Naive B cell (primary cell): ENCODE measurements at regions not wholly inside any gene's neighbourhood (a gene's known extent, or its start where the extent isn't known, plus 50 kb on each side); places are given as distances from the start of the nearest gene placed in this dataset.

ENCODE experiments used
- ATAC-seq, 2 donors: fragments of 150-1000 bp; cut with Tn5 transposase; 2 replicates each; pipeline ENCODE4 v1.10.0; 2021; ENCODE audit warnings: low read depth in 2 of 2, mild to moderate bottlenecking in 2 of 2, moderate library complexity in 2 of 2
- DNase-seq: peaks from one replicate; pipeline ENCODE4 v3.0.0; 2022
- H3K27ac Mint-ChIP-seq, 6 donors: one replicate each; pipeline ENCODE4 v1.8.0; 2020 to 2022; ENCODE audit warnings: mild to moderate bottlenecking in 6 of 6, mixed read lengths in 6 of 6, moderate library complexity in 5 of 6, inconsistent platforms in 2 of 6
- H3K27me3 Mint-ChIP-seq, 3 donors: one replicate each; pipeline ENCODE4 v1.8.0; 2021 to 2022; ENCODE audit warnings: mixed read lengths in 3 of 3, mild to moderate bottlenecking in 1 of 3
- H3K36me3 Mint-ChIP-seq, 2 donors: one replicate each; pipeline ENCODE4 v1.8.0; 2020 to 2022; ENCODE audit warnings: mixed read lengths in 2 of 2, inconsistent platforms in 1 of 2, mild to moderate bottlenecking in 1 of 2
- H3K4me1 Mint-ChIP-seq, 3 donors: one replicate each; pipeline ENCODE4 v1.8.0; 2020 to 2022; ENCODE audit warnings: mixed read lengths in 3 of 3, inconsistent platforms in 1 of 3, mild to moderate bottlenecking in 1 of 3, moderate library complexity in 1 of 3
- H3K4me3 Mint-ChIP-seq, 8 donors: one replicate each; pipeline ENCODE4 v1.8.0; 2020 to 2022; ENCODE audit warnings: mild to moderate bottlenecking in 8 of 8, mixed read lengths in 8 of 8, moderate library complexity in 8 of 8, inconsistent platforms in 2 of 8
- H3K9me3 Mint-ChIP-seq, 7 donors: one replicate each; pipeline ENCODE4 v1.8.0; 2020 to 2022; ENCODE audit warnings: mixed read lengths in 7 of 7, mild to moderate bottlenecking in 5 of 7, inconsistent platforms in 2 of 7, moderate library complexity in 1 of 7

DNA sequence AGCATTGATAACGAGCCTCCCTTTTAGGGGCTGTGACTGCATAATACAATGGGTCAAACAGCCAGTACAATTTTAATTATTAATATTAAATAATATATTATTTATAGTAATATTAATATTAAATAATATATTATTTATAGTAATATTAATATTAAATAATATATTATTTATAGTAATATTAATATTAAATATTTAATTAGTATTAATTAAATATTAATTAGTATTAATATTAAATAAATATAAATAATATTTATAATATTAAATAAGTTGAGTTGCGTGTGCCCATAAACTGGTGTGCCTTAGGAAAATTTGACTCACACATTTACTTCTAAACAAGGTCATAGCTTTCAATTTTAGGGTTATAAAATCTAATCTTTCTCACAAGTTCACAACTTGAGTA, 509.3 kb upstream of the RGS18 start:
- ATAC-seq: no peak
- no peaks in the 10 kb centered on the region for H3K4me1 Mint-ChIP-seq

DNA sequence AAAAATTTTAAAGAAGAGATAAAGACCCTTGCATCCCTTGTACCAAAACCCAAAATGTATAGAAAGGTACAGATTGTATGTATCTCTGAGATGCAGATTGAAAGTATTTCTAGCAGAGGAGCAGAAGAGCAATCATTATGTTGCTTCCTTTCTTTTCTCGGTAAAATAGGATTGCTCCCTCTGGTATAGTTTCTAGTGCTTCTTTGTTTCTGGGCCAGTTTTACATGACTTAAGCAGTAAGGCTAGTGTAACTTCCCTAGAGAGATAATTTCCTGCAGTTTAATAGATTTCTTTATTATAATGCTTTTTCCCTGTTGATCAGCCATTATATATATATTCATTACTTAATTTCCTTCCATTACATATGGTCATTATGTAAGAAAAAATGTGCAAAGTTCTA, 496.2 kb upstream of the RGS18 start:
- no peaks in the 10 kb centered on the region for H3K36me3 Mint-ChIP-seq
- H3K27me3 Mint-ChIP-seq: no peaks in the 10 kb centered on the region
- H3K4me3 Mint-ChIP-seq: no peak overlapping the region
- no peak for DNase-seq
- no peak overlapping the region for H3K27ac Mint-ChIP-seq
- no peaks in the 10 kb centered on the region for H3K4me1 Mint-ChIP-seq
- ATAC-seq: no peak
- H3K9me3 Mint-ChIP-seq: peaks cover 0 to 10% (median 0%) of the 10 kb centered on the region in 7 donors

More for the DNA sequence above, 509.3 kb upstream of the RGS18 start:
- Mint-ChIP-seq H3K4me3 (no peak overlapping the region), H3K9me3 (peaks cover 0 to 4% (median 0%) of the 10 kb centered on the region in 7 donors), H3K27me3 (no peaks in the 10 kb centered on the region), H3K36me3 (no peaks in the 10 kb centered on the region), H3K27ac (no peak overlapping the region)
- DNase-seq: no peak

DNA sequence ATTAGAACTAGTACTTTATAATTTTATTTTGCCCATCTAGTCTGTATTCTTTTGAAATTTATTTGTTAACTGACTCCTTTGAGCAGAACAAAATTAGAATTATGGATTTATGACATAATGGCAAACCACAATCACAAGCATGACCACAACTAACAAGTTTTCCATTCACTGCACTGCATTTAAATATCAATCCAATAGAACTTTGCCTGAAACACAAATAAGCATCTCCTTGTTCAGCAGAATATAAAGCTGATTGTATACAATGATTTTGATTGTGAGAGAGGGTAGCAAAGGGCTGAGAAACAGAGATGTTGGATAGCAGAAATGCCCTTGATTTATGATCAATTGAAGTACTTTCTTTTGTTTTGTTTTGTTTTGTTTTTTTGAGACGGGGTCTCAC, 495.5 kb upstream of the RGS18 start:
- DNase-seq (no peak), ATAC-seq (no peak)
- Mint-ChIP-seq H3K36me3 (no peaks in the 10 kb centered on the region), H3K27me3 (no peaks in the 10 kb centered on the region), H3K4me3 (no peak overlapping the region), H3K9me3 (peaks cover 0 to 10% (median 0%) of the 10 kb centered on the region in 7 donors), H3K27ac (no peak overlapping the region), H3K4me1 (no peaks in the 10 kb centered on the region)

GRCh38 chr1:191668525-191668924, 489.7 kb upstream of the RGS18 start:
- no peak overlapping the region for H3K27ac Mint-ChIP-seq
- H3K27me3 Mint-ChIP-seq: no peaks in the 10 kb centered on the region
- no peak for DNase-seq
- no peaks in the 10 kb centered on the region for H3K36me3 Mint-ChIP-seq
- H3K4me1 Mint-ChIP-seq: no peaks in the 10 kb centered on the region
- H3K9me3 Mint-ChIP-seq: peaks cover 0 to 1% (median 0%) of the 10 kb centered on the region in 7 donors
- H3K4me3 Mint-ChIP-seq: no peak overlapping the region
- ATAC-seq: no peak

DNA sequence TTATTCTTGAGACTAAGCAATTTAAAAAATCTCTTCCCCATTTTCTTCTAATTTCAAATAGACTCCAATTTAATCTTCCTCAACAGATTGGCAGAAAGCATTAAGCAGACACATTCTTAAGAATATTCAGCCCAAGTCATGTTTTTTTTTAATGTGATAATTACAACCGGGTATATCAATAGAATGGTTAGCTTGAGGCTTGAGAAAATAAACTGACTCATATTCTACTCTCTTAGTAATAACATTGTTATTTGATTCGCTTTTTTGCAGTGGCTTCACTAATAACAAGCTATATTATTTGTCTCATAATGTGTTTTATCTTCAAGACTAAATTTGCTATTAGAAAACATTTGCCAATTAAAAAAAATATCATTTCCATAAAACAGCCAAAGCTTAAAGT, 488.6 kb upstream of the RGS18 start:
- ATAC-seq: no peak
- Mint-ChIP-seq H3K27me3 (no peaks in the 10 kb centered on the region), H3K4me1 (no peaks in the 10 kb centered on the region), H3K36me3 (no peaks in the 10 kb centered on the region), H3K27ac (no peak overlapping the region), H3K9me3 (peaks cover 0 to 1% (median 0%) of the 10 kb centered on the region in 7 donors), H3K4me3 (no peak overlapping the region)
- no peak for DNase-seq

DNA sequence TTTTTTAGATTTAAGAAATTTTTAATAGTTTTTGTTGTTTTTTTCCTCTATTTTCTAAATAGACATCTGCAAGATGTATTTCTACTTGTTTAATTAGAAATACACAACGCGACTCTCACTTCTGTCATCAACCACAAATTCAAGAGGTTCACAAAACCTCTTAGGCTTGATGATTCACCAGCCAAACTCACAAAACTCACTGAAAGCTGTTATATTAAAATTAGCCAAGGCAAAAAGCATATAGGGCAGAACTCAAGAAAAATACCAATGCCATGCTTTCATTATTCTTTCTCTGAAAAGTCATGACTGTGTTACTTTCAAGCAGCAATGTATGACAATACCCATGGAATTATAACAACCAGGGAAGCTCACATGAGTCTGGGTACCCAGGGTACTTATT, 487.0 kb upstream of the RGS18 start:
- H3K36me3 Mint-ChIP-seq: no peaks in the 10 kb centered on the region
- DNase-seq: no peak
- H3K9me3 Mint-ChIP-seq: peaks cover 0 to 1% (median 0%) of the 10 kb centered on the region in 7 donors

GRCh38 chr1:191674626-191675179, 483.6 kb upstream of the RGS18 start:
- Mint-ChIP-seq H3K27ac (no peak overlapping the region), H3K9me3 (peaks cover 0 to 1% (median 0%) of the 10 kb centered on the region in 7 donors), H3K27me3 (no peaks in the 10 kb centered on the region), H3K36me3 (no peaks in the 10 kb centered on the region), H3K4me1 (no peaks in the 10 kb centered on the region), H3K4me3 (no peak overlapping the region)
- ATAC-seq (no peak), DNase-seq (no peak)

More for the DNA sequence above, 487.0 kb upstream of the RGS18 start:
- H3K4me3 Mint-ChIP-seq: no peak overlapping the region
- no peaks in the 10 kb centered on the region for H3K4me1 Mint-ChIP-seq
- no peak overlapping the region for H3K27ac Mint-ChIP-seq
- ATAC-seq: no peak
- H3K27me3 Mint-ChIP-seq: no peaks in the 10 kb centered on the region

- DNase-seq: no peak
- Mint-ChIP-seq H3K27me3 (no peaks in the 10 kb centered on the region), H3K4me1 (no peaks in the 10 kb centered on the region), H3K9me3 (peaks cover 0 to 5% (median 0%) of the 10 kb centered on the region in 7 donors), H3K36me3 (no peaks in the 10 kb centered on the region), H3K4me3 (no peak overlapping the region), H3K27ac (no peak overlapping the region)
- ATAC-seq: no peak
Observed at GRCh38 chr1:191675856-191676783, 482.1 kb upstream of the RGS18 start.

DNA sequence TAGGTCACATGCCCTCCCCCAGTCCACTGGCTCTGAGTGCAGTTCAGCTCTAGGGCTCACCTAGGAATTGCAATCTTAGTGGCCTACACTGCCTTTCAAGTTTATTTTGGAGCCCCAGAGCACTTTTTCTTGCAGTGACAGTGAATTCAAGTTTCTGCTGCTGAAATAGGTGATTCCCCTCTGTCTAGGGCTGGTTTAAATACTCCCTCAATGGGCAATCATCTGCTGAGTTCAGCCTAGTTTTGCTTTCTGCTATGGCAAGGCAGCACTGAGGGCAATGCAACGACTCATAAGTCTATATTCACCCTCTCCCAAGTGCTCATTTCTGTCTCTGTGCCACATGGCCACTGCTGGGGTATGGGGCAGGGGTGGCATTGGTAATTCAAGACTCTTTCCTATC, 472.6 kb upstream of the RGS18 start:
- H3K9me3 Mint-ChIP-seq: peaks cover 0 to 4% (median 2%) of the 10 kb centered on the region in 7 donors
- H3K4me1 Mint-ChIP-seq: no peaks in the 10 kb centered on the region
- ATAC-seq (no peak), DNase-seq (no peak)
- no peak overlapping the region for H3K4me3 Mint-ChIP-seq
- H3K27ac Mint-ChIP-seq: no peak overlapping the region
- H3K36me3 Mint-ChIP-seq: no peaks in the 10 kb centered on the region
- no peaks in the 10 kb centered on the region for H3K27me3 Mint-ChIP-seq

GRCh38 chr1:191687721-191688120, 470.5 kb upstream of the RGS18 start:
- no peaks in the 10 kb centered on the region for H3K4me1 Mint-ChIP-seq
- H3K9me3 Mint-ChIP-seq: peaks cover 0 to 4% (median 2%) of the 10 kb centered on the region in 7 donors
- DNase-seq: no peak
- H3K4me3 Mint-ChIP-seq: no peak overlapping the region
- H3K27me3 Mint-ChIP-seq: no peaks in the 10 kb centered on the region
- no peaks in the 10 kb centered on the region for H3K36me3 Mint-ChIP-seq
- ATAC-seq: no peak
- no peak overlapping the region for H3K27ac Mint-ChIP-seq

DNA sequence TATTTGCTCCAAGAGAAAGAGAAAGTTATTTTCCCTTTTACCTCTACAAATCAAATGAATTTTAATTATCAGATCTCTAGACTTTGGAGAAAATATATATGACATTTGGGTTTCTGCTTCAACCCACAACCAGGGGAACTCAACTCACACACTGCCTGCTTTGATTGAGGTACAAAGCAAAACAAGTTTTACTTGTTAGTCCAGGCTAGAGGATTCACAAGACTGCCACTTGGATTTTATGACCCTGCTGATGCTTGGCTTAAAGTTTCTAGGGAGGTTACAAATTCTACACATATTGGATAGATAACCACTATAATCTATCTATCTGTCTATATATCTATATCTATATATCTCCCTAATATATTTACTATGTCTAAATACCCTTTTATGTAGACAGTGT, 467.3 kb upstream of the RGS18 start:
- Mint-ChIP-seq H3K4me3 (no peak overlapping the region), H3K4me1 (no peaks in the 10 kb centered on the region), H3K27me3 (no peaks in the 10 kb centered on the region), H3K27ac (no peak overlapping the region), H3K9me3 (peaks cover 1 to 7% (median 4%) of the 10 kb centered on the region in 7 donors), H3K36me3 (no peaks in the 10 kb centered on the region)
- DNase-seq (no peak), ATAC-seq (no peak)

DNA sequence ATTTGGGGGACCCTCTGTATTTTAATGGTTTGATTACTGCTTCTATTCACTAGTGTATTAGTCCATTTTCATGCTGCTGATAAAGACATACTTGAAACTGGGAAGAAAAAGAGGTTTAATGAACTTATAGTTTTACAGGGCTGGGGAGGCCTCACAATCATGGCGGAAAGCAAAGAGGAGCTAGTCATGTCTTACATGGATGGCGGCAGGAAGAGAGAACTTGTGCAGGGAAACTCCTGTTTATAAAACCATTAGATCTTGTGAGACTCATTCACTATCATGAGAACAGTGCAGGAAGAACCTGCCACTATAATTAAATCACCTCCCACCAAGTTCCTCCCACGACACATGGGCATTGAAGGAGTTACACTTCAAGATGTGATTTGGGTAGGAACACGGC, 464.5 kb upstream of the RGS18 start:
- Mint-ChIP-seq H3K27me3 (no peaks in the 10 kb centered on the region), H3K4me1 (no peaks in the 10 kb centered on the region)
- no peak for ATAC-seq

GRCh38 chr1:191695865-191696264, 462.4 kb upstream of the RGS18 start:
- ATAC-seq (no peak), DNase-seq (no peak)
- Mint-ChIP-seq H3K4me3 (no peak overlapping the region), H3K36me3 (no peaks in the 10 kb centered on the region), H3K27ac (no peak overlapping the region), H3K4me1 (no peaks in the 10 kb centered on the region), H3K27me3 (no peaks in the 10 kb centered on the region), H3K9me3 (peaks cover 2 to 13% (median 5%) of the 10 kb centered on the region in 7 donors)

More for the DNA sequence above, 464.5 kb upstream of the RGS18 start:
- no peak overlapping the region for H3K4me3 Mint-ChIP-seq
- H3K27ac Mint-ChIP-seq: no peak overlapping the region
- H3K36me3 Mint-ChIP-seq: no peaks in the 10 kb centered on the region
- peaks cover 1 to 13% (median 4%) of the 10 kb centered on the region in 7 donors for H3K9me3 Mint-ChIP-seq
- DNase-seq: no peak

DNA sequence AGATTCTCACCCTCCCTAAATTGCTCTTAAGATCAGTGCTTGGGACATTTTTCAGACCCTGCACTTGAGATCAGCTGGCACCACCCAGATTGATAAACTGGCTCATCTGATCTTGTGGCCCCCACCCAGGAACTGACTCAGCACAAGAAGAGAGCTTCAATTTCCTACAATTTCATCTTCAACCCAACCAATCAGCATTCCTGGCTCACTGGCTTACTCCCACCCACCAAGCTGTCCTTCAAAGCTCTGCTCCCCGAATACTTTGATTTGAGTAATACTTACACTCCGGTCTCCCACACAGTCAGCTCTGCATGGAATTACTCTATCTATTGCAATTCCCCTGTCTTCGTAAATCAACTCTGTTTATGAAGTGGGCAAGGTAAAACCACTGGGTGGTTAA, 461.9 kb upstream of the RGS18 start:
- peaks cover 2 to 13% (median 5%) of the 10 kb centered on the region in 7 donors for H3K9me3 Mint-ChIP-seq
- DNase-seq (no peak), ATAC-seq (no peak)
- H3K4me3 Mint-ChIP-seq: no peak overlapping the region
- H3K27me3 Mint-ChIP-seq: no peaks in the 10 kb centered on the region
- H3K36me3 Mint-ChIP-seq: no peaks in the 10 kb centered on the region
- H3K27ac Mint-ChIP-seq: no peak overlapping the region
- H3K4me1 Mint-ChIP-seq: no peaks in the 10 kb centered on the region
